Posterior vena cava (tissue), 2 donors: ENCODE measurements at regions not wholly inside any gene's neighbourhood (a gene's known extent, or its start where the extent isn't known, plus 50 kb on each side); places are given as distances from the start of the nearest gene placed in this dataset.

Experiments
- DNase-seq: peaks from one replicate; pipeline ENCODE4 v3.0.0-alpha.2; 2020; ENCODE audit warnings: low spot score
- intact Hi-C, 2 donors: fragments of 100-400 bp; cut with DNase I; formaldehyde crosslinking; loops; one replicate each; pipeline versions ENCODE4 v1.14.1 to v1.14.2; 2022 to 2023
- donor health status: DM: yes; HTN: yes; CAD: no.
- donor health status: DM: yes; HTN: yes; CAD: no.

- no peak for DNase-seq
- intact Hi-C loops, result no loop called here
These were observed 165.7 kb downstream of the PTPN20 start for GRCh38 chr10:47076949-47077361.

DNA sequence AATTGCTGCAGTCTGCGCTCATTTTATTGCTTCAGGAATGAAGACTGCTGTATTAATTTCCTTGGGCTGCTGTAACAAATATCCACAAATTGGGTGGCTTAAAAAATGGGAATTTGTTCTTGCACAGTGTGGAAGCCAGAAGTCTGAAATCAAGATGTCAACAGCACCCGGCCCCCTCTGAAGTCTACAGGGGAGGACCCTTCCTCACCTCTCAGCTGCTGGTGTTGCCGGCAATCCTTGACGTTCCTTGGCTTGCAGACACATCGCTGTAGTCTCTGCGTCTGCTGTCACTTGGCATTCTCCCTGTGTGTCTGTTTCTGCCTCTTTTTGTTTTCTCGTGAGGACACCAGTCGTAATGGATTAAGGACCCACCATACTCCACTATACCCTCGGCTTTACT lies 166.2 kb downstream of the PTPN20 start:
- intact Hi-C loops, result no loop called here
- DNase-seq, result no peak

- no peak for DNase-seq
- intact Hi-C loops, result no loop called here
These were observed 166.7 kb downstream of the PTPN20 start for GRCh38 chr10:47077941-47078340.

- no peak for DNase-seq
- intact Hi-C loops, result no loop called here
These were observed 167.4 kb downstream of the PTPN20 start for GRCh38 chr10:47078393-47079203.

- intact Hi-C loops, result no loop called here
- no peak for DNase-seq
These were observed 168.0 kb downstream of the PTPN20 start for GRCh38 chr10:47079204-47079580.

DNA sequence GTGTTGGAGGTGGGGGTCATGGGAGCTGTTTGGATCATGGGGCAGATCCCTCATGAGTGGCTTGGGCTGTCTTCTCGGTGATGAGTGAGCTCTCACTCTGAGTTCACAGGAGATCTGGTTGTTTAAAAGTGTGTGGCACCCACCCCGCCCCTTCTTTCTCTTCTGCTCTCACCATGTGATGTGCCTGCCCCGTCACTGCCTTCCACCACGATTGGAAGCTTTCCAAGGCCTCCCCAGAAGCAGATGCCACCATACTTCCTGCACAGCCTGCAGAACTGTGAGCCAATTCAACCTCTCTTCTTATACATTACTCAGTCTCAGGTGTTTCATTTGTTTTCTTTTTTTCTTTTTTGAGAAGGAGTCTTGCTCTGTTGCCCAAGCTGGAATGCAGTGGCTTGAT lies 170.0 kb downstream of the PTPN20 start:
- no peak for DNase-seq
- intact Hi-C loops, result no loop called here

DNA sequence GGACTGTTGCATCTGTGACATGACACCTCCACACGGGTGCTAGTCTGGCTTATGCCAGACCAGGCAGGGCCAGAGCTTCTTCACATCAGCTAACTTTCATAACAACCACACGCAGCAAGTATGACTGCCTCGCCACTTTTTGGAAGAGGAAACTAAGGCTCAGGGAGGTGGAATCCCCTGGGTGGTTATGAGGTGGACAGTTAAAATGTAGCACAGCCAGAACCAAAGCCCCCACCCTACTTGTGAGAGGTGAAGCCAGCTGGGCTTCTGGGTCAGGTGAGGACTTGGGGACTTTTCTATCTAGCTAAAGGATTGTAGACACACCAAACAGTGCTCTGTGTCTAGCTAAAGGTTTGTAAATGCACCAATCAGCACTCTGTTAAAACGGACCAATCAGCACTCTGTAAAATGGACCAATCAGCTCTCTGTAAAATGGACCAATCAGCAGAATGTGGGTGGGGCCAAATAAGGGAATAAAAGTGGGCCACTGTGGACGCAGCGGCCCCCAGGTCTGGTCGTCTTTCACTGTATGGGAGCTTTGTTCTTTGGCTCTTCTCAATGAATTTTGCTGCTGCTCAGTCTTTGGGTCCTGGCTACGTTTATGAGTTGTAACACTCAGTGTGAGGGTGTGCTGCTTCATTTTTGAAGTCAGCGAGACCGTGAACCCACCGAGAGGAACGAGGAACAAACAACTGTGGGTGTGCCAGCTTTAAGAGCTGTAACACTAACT lies 171.0 kb downstream of the PTPN20 start:
- intact Hi-C loops, result no loop called here
- DNase-seq, result no peak

DNA sequence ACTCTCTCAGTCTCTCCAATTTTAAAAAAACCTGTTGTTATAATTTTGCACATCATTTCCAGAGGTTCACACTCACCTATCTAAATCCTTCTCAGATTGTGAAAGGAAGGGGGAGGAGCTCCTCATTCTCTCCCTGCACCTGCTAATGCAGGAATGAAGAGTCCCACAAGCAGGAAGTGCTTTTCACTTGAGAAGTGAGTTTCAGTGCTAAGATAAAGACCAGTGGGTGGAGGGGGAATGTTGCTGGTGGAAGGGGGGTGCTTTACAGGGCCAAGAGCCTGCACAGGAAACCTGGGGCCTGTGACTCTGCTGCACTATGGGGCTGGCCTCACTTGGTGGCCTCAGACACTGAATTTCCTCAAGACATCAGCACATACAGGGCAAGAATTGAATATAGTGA lies 176.4 kb downstream of the PTPN20 start:
- intact Hi-C loops, result no loop called here

DNA sequence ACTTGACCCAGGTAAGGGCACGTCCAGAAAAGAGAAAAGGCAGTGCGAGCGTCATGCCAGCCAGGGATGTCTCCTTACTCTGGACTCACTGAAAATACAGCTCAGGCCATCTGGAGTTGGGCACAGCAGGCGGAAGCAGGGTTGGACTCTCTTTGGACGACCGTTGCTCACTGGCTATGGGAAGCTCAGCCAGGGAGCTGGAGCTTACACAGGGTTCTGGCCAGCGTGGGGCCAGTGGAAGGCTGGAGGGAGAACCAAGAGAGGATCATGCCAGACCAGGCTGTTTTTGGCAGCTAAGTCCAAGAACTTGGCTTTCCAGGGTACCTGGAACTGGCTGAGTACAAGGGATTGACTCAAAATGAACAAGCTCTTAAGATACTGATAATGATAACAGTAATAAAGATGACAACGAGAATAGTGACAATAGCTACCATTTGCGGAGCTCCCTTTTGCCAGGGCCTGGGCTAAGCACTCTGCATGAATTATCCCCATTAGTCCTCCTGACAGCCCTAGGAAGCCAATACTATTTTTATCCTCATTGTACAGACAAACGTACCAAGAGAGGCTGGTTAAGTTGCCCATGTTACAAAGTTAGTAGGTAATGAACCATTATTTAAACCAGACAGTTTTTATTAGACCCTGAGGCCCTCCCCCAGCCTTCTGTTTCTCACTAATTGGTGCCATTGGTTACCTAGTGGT lies 177.6 kb downstream of the PTPN20 start:
- intact Hi-C loops, result no loop called here
- no peak for DNase-seq

More for the DNA sequence above, 176.4 kb downstream of the PTPN20 start:
- no peak for DNase-seq

DNA sequence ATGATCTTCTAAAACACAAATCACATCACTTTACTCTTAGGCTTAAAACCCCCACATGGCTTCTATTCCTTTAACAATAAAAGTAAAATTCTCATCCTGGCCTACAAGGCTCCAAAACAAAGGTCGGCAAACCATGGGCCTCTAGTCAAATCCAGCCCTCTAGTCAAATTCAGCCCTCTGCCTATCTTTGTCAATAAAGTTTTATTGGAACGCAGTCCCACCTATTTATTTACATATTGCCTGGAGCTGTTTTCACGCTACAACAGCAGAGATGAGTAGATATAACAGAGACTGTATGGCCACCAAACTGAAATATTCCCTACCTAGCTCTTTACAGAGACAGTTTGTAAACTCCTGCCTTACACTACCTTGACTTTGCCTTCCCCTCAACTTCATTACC lies 178.8 kb downstream of the PTPN20 start:
- intact Hi-C loops, result no loop called here
- no peak for DNase-seq

DNA sequence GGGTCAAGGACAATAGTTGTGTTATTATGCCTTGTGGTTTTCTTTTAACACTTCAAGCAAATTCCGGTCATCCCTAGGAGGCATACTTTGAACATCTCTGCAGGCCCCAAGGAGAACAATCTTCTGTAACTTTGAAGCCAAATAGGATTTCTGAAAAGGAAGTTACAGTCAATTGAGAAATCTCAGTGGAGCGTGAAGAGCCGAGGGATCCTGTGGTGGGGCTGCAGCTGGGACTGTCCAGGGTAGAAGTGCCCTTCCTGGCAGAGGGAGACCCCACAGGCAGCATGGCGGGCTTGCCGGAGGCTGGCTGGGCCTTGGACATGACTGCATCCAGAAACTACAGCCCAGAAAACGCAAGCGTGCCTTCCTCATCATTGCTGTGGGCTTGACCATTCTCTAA lies 179.7 kb downstream of the PTPN20 start:
- intact Hi-C loops, result no loop called here

GRCh38 chr10:47091421-47091820 lies 180.2 kb downstream of the PTPN20 start:
- intact Hi-C loops, result no loop called here
- no peak for DNase-seq

More for the DNA sequence above, 179.7 kb downstream of the PTPN20 start:
- DNase-seq, result no peak

DNA sequence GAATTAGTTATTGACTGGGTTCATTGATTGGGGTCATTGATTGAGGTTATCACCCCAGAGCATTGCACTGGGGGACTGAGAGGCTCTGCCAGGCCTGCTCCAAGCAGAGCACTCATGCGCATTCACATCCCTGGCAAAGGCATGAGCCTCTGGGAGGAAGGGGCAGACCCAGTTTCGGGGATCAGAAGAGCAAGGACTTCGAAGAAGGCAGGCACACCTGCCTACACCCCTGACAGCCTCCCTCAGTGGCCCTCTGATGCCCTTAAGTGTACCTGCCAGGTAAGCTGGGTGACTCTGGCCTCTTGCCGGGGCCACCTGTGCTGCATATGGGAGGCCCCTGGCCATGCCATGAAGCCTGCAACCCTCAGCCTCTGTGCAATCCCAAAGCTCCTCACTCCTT lies 181.1 kb downstream of the PTPN20 start:
- intact Hi-C loops, result no loop called here
- DNase-seq, result no peak

- intact Hi-C loops, result no loop called here
- DNase-seq, result no peak
These were observed 181.6 kb downstream of the PTPN20 start for GRCh38 chr10:47092831-47093230.

DNA sequence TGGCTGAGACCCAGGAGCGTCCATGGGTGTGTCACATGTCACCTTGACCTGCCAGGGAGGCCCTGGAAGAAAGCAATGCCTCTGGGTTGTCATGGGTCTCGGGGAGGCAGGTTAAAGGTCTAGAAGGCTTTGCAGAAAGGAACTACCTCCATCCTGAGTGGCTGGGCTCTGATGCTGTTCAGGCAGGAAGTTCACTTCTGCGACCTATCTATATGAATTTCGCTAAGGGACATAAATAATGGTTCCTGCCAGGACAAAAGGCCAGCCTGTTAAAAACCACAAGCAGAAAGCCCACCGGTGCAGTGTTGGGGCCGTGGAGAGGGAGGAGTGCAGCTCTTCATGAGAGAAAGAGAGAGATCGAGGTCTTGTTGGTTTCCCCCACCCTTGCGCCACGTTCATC lies 182.9 kb downstream of the PTPN20 start:
- no peak for DNase-seq
- intact Hi-C loops, result no loop called here

- no peak for DNase-seq
- intact Hi-C loops, result no loop called here
These were observed 183.4 kb downstream of the PTPN20 start for GRCh38 chr10:47094636-47095035.

- intact Hi-C loops, result no loop called here
These were observed 184.0 kb downstream of the PTPN20 start for GRCh38 chr10:47095211-47095610.

DNA sequence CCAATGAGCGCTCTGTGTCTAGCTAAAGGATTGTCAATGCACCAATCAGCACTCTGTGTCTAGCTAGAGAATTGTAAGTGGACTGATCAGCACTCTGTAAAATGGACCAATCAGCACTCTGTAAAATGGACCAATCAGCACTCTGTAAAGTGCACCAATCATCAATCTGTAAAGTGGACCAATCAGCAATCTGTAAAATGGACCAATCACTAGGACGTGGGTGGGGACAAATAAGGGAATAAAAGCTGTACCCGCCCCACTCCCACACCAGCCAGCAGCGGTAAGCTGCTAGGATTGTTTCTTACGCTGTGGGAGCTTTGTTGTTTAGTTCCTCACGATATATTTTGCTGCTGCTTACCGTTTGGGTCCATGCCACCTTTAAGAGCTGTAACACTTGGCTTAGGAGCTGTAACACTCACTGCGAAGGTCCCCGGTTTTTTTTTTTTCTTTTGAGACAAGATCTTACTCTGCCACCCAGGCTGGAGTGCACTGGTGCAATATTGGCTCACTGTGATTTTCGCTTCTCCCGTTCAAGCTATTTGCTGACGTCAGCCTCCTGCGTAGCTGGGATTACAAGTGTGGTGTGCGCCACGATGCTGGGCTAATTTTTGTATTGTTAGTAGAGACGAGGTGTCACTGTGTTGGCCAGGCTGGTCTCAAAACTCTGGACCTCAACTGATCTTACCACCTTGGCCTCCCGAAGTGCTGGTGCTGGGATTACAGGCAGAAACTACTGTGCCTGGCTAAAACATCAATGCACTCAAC lies 184.8 kb downstream of the PTPN20 start:
- intact Hi-C loops, result no loop called here
- no peak for DNase-seq

More at GRCh38 chr10:47095211-47095610, 184.0 kb downstream of the PTPN20 start:
- DNase-seq, result no peak

DNA sequence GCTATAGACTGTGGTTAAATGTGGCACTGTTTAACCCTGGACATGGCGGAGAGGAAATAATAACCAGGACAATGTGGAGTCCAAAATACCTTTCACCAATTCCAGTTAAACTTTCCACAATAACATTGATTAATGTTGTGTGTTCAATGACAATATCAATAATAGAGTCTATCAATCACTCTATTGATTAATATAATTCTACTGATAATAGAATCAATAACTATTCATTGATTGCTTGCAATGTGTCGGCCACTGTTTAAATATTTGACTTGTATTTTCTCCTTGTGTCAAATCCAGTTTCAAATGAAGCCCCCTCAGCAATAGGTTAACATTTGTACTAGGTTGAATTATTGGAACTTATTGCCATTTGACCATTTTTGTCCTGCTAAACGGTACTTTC lies 187.0 kb downstream of the PTPN20 start:
- DNase-seq, result no peak
- intact Hi-C loops, result no loop called here

- no peak for DNase-seq
- intact Hi-C loops, result no loop called here
These were observed 187.7 kb downstream of the PTPN20 start for GRCh38 chr10:47098964-47099363.
